Spleen (tissue), 11 donors: ENCODE measurements at regions not wholly inside any gene's neighbourhood (a gene's known extent, or its start where the extent isn't known, plus 50 kb on each side); places are given as distances from the start of the nearest gene placed in this dataset.

Source experiments
- DNase-seq: peaks from one replicate; pipeline ENCODE4 v3.0.0-alpha.2; 2020
- H3K27ac ChIP-seq, 8 donors: fragments of 200-600 bp; sonication (generic) in 7 of 8; 1 replicate in 4 of 8; 2 replicates in 4 of 8; pipeline versions ENCODE4 v1.5.0 to v1.8.0; 2016 to 2021; ENCODE audit warnings: inconsistent platforms in 4 of 8, mild to moderate bottlenecking in 4 of 8, moderate library complexity in 1 of 8
- H3K27me3 ChIP-seq, 7 donors: fragments of 200-600 bp; sonication (generic) in 6 of 7; replicated peaks in 1 of 7; 1 replicate in 4 of 7; 2 replicates in 3 of 7; pipeline versions ENCODE4 v1.5.0 to v1.8.0; 2016 to 2021; ENCODE audit warnings: inconsistent platforms in 3 of 7, mild to moderate bottlenecking in 1 of 7
- H3K36me3 ChIP-seq, 6 donors: fragments of 200-600 bp; sonication (generic) in 5 of 6; 1 replicate in 4 of 6; 2 replicates in 2 of 6; pipeline versions ENCODE4 v1.5.0 to v1.8.0; 2016 to 2021; ENCODE audit warnings: inconsistent platforms in 2 of 6
- H3K4me1 ChIP-seq, 6 donors: fragments of 200-600 bp; sonication (generic) in 5 of 6; 1 replicate in 3 of 6; 2 replicates in 3 of 6; pipeline versions ENCODE4 v1.5.0 to v1.8.0; 2016 to 2021; ENCODE audit warnings: inconsistent platforms in 3 of 6
- H3K4me3 ChIP-seq, 8 donors: fragments of 200-600 bp; sonication (generic) in 7 of 8; 1 replicate in 4 of 8; 2 replicates in 4 of 8; pipeline versions ENCODE4 v1.5.0 to v1.8.0; 2016 to 2021; ENCODE audit warnings: inconsistent platforms in 4 of 8, mild to moderate bottlenecking in 4 of 8, moderate library complexity in 2 of 8
- H3K9me3 ChIP-seq, 8 donors: fragments of 200-600 bp; sonication (generic) in 7 of 8; 1 replicate in 4 of 8; 2 replicates in 4 of 8; pipeline versions ENCODE4 v1.5.0 to v1.8.0; 2016 to 2021; ENCODE audit warnings: inconsistent platforms in 4 of 8
- CTCF ChIP-seq, 11 experiments: fragments of 200-600 bp in 7 of 11; fragments of 450-650 bp in 4 of 11; sonication (generic) in 4 of 11; IDR thresholded peaks in 8 of 11; conservative IDR thresholded peaks in 3 of 11; 1 replicate in 7 of 11; 2 replicates in 4 of 11; pipeline versions ENCODE4 v1.4.0 to v1.8.0; 2016 to 2021; ENCODE audit warnings: antibody characterized with exemption in 11 of 11, inconsistent platforms in 4 of 11, mild to moderate bottlenecking in 1 of 11
- POLR2A ChIP-seq, 3 donors: fragments of 450-650 bp; IDR thresholded peaks; one replicate each; pipeline ENCODE4 v1.5.1; 2017; ENCODE audit warnings: antibody characterized with exemption in 3 of 3, mild to moderate bottlenecking in 1 of 3
- POLR2AphosphoS5 ChIP-seq, 3 donors: sonication (generic); formaldehyde crosslinking; IDR thresholded peaks; one replicate each; pipeline ENCODE4 v1.5.1; 2017; ENCODE audit warnings: antibody characterized with exemption in 3 of 3
- WGBS, 5 donors: extraction: QIAGEN DNeasy Blood & Tissue Kit in 3 of 5; methylation state at CpG; one replicate each; pipeline versions ENCODE4 v1.1.5 to v1.1.7; 2013 to 2018; 5-methylcytosine and 5-hydroxymethylcytosine counted together
- intact Hi-C: fragments of 100-400 bp; cut with DNase I; formaldehyde crosslinking; loops from one replicate; pipeline ENCODE4 v1.15.0; 2023; ENCODE audit warnings: low total_unique reads
- donor health status: healthy with polysubstance abuse.
- donor health status: DM: no; HTN: no; CAD: no; lungs with moderate emphysema.
- donor health status: DM: no; HTN: no; CAD: no.
- donor health status: Bipolar disorder and iron deficiency.
- donor health status: healthy.
- donor health status: DM: no; HTN: no; CAD: no.
- donor health status: DM: yes; HTN: yes; CAD: no.

GRCh38 chr13:30034458-30034795 lies 184.0 kb upstream of the UBL3 start:
- H3K36me3 ChIP-seq: no peaks in the 10 kb centered on the region
- H3K27ac ChIP-seq: no peak overlapping the region
- peaks cover 0 to 13% (median 0%) of the 10 kb centered on the region in 7 donors for H3K27me3 ChIP-seq
- H3K4me1 ChIP-seq: no peaks in the 10 kb centered on the region
- intact Hi-C loops: no loop called here
- H3K4me3 ChIP-seq: no peak overlapping the region
- TF ChIP-seq POLR2AphosphoS5 (IDR thresholded peaks at IDR 0.05) (no peak), CTCF (IDR thresholded peaks at IDR 0.05 in 8 of 11, conservative IDR thresholded peaks at IDR 0.05 in 3 of 11) (no peak), POLR2A (IDR thresholded peaks at IDR 0.05) (no peak)
- DNase-seq: no peak
- no peaks in the 10 kb centered on the region for H3K9me3 ChIP-seq
- WGBS, 5 donors: 60 to 90% (median 78%) methylated on average over 3 of the region's 3 CpGs

GRCh38 chr13:30033681-30034457 lies 183.5 kb upstream of the UBL3 start:
- H3K9me3 ChIP-seq: no peaks in the 10 kb centered on the region
- peaks cover 0 to 7% (median 0%) of the 10 kb centered on the region in 7 donors for H3K27me3 ChIP-seq
- H3K27ac ChIP-seq: no peak overlapping the region
- H3K4me1 ChIP-seq: no peaks in the 10 kb centered on the region
- no peak overlapping the region for H3K4me3 ChIP-seq
- 65 to 82% (median 72%) methylated on average over 6 of the region's 6 CpGs for WGBS, 5 donors
- no peaks in the 10 kb centered on the region for H3K36me3 ChIP-seq
- intact Hi-C loops: no loop called here
- no peak for DNase-seq
- no peak for TF ChIP-seq POLR2A (IDR thresholded peaks at IDR 0.05)
- TF ChIP-seq POLR2AphosphoS5 (IDR thresholded peaks at IDR 0.05): no peak
- TF ChIP-seq CTCF (IDR thresholded peaks at IDR 0.05 in 8 of 11, conservative IDR thresholded peaks at IDR 0.05 in 3 of 11): no peak

GRCh38 chr13:30032263-30032662 lies 181.8 kb upstream of the UBL3 start:
- no peaks in the 10 kb centered on the region for H3K36me3 ChIP-seq
- no peaks in the 10 kb centered on the region for H3K9me3 ChIP-seq
- intact Hi-C loops: no loop called here
- 79 to 97% (median 87%) methylated on average over 4 of the region's 4 CpGs for WGBS, 5 donors
- H3K27ac ChIP-seq: no peak overlapping the region
- TF ChIP-seq POLR2AphosphoS5 (IDR thresholded peaks at IDR 0.05): no peak
- no peak for TF ChIP-seq CTCF (IDR thresholded peaks at IDR 0.05 in 8 of 11, conservative IDR thresholded peaks at IDR 0.05 in 3 of 11)
- TF ChIP-seq POLR2A (IDR thresholded peaks at IDR 0.05): no peak
- no peaks in the 10 kb centered on the region for H3K4me1 ChIP-seq
- DNase-seq: no peak
- H3K27me3 ChIP-seq: no peaks in the 10 kb centered on the region
- no peak overlapping the region for H3K4me3 ChIP-seq

GRCh38 chr13:30031488-30031887 lies 181.1 kb upstream of the UBL3 start:
- H3K27ac ChIP-seq: no peak overlapping the region
- H3K36me3 ChIP-seq: no peaks in the 10 kb centered on the region
- TF ChIP-seq POLR2AphosphoS5 (IDR thresholded peaks at IDR 0.05): no peak
- no peak for TF ChIP-seq CTCF (IDR thresholded peaks at IDR 0.05 in 8 of 11, conservative IDR thresholded peaks at IDR 0.05 in 3 of 11)
- no peak for TF ChIP-seq POLR2A (IDR thresholded peaks at IDR 0.05)
- no peaks in the 10 kb centered on the region for H3K9me3 ChIP-seq
- WGBS, 5 donors: 82 to 90% (median 83%) methylated on average over 5 of the region's 5 CpGs
- no peak for DNase-seq
- H3K4me3 ChIP-seq: no peak overlapping the region
- no peaks in the 10 kb centered on the region for H3K4me1 ChIP-seq
- intact Hi-C loops: no loop called here
- H3K27me3 ChIP-seq: no peaks in the 10 kb centered on the region
